ENCODE measurements at regions not wholly inside any gene's neighbourhood (a gene's known extent, or its start where the extent isn't known, plus 50 kb on each side); places are given as distances from the start of the nearest gene placed in this dataset.

DNA sequence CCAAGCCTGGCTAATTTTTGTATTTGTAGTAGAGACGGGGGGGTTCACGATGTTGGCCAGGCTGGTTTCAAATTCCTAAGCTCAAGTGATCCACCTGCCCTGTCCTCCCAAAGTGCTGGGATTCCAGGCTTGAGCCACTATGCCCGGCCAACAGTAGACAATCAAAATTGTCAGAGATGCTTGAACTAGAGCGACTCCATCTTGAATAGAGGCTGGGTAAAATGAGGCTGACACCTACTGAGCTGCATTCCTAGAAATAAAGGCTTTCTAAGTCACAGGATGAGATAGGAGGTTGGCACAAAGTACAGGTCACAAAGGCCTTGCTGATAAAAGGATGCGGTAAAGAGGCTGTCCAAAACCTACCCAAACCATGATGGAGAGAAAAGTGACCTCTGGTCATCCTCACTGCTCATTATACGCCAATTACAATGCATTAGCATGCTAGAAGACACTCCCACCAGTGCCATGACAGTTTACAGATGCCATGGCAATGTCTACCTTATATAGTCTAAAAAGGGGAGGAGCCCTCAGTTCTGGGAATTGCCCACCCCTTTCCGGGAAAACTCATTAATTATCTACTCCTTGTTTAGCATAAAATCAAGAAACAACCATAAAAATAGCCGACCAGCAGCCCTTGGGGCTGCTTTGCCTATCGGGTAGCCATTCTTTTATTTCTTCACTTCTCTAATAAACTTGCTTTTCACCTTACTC is 134.5 kb downstream of the BAMBI start:
- no peak for DNase-seq (ENCODE audit: low read depth)

DNA sequence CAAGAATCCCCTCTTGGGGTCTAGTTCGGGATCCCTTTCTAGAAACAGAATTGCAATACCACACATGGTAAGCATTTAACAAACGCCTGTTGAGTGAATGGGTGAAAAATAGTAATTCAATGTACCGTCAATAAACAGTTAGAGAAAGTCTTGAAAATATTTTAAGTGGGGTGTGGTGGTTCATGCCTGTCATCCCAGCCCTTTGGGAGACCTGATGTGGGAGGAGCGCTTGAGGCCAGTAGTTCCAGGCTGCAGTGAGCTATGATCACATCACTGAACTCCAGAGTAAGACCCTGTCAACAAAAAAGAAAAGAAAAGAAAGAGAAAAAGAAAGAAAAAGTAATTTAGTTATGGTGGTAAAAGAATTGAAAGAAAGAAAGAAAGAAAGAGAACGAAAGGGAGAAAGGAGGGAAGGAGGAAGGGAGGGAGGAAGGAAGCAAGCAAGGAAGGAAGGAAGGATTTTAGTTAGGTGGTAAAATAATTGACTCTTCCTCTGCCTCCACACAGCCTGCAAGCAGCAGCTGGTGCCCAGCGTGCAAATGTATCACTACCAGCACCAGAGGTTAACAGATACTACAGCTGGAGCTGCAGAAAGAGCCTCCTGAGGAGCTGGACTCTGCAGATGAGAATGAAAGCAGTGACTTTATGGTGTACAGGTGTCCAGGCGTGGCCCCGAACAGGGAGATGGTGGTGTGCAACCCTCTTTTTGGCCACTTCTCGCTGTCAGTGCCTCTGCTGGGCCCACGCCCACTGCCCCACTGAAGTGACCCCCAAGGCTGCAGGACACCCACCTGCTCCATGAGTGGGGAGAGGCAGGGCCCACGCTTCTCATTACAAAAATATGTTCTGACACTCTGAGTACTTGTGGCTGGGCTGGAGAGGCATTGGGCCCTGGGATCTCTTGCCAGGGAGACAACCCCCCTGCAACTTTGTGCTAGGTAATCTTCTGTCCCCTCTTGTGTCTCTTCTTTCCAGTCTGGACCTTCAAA is 135.4 kb downstream of the BAMBI start:
- no peak for DNase-seq (ENCODE audit: low read depth)

GRCh38 chr10:28815681-28816080 is 138.4 kb downstream of the BAMBI start:
- no peak for DNase-seq (ENCODE audit: low read depth)

DNA sequence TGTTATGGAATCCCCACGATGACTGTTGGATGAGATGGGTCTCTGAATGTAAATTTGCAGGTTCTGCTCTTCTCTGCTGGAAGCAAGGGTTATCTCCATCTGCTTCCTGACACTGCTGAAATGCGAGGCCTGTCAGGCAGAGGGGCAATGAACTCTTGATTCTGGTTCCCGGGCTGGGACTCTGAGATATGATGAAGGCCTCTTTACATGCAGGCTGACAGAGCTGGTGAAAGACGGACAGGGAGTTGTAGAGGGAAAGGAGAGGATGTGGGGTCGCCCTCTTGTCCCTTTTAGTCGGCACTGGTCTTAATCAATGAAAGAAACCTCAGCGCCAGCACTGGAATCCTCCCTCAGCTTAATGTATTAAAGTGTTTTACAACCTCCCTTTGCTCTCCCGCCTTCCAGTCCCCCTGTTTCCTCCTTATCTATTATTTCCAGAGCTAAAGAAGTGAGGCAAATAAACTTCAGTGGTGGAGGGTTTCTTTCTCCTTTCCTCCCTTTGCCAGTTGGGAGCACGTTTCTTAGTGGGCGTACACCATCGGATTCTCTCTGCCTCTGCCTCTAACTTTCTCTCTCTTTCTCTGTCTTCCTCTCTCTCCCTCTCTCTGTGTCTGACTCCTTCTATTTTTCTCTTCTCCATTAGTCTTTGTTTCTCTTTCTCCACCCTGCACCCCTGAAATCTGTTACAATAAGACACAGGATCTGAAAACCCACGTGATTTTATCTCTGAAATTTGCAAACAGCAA is 145.6 kb downstream of the BAMBI start:
- no peak for DNase-seq (ENCODE audit: low read depth)

- no peak for DNase-seq (ENCODE audit: low read depth)
These were observed 146.3 kb downstream of the BAMBI start for GRCh38 chr10:28823501-28824075.

DNA sequence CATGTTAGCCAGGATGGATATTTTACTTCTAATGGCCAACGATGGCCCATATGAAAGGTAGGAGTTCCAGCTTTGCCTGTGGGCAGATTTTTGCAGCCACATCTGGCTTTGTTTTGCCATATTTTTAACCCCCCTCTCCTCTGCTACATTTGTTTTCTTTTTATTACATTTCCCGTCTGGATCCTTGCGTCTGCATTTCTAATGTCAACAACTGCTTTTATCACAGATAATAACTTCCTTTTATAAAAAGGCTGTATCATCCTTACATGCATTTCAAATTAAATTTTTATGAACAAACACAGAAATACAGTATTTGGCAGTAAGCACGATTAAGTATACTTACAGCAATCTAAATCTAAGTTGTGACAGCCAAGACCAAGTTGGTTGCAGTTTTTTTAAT is 156.0 kb downstream of the BAMBI start:
- DNase-seq (ENCODE audit: low read depth): no peak

DNA sequence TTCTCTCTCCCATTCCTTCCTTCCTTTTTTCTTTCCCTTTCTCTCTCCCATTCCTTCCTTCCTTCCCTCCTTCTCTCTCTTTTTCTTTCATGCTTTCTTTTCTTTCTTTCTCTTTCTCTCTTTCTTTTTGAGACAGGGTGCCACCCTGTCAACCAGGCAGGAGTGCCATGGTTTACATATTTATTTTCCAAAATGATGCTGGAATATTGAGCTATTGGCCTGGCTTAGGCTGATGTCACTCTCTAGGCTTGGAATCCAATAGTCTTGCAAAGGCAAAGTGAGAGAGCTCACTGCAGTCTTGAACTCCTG is 159.1 kb downstream of the BAMBI start:
- DNase-seq (ENCODE audit: low read depth): no peak

- DNase-seq (ENCODE audit: low read depth): no peak
These were observed 160.5 kb downstream of the BAMBI start for GRCh38 chr10:28837613-28838390.

DNA sequence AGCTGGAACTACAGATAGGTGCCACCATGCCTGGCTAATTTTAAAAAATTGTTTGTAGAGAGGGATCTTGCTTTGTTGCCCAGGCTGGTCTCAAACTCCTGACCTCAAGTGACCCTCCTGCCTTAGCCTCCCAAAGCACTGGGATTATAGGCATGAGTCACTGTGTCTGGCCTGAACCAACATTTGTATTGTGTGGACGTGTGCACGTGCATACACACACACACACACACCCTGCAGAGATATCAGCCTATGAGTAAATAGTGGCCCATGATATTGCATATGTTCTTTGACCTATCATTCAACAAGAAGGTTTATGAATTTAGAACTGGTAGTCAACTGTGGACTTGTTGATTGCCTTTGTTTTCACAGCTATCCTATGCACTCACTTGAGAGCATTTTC is 161.6 kb downstream of the BAMBI start:
- DNase-seq (ENCODE audit: low read depth): no peak

DNA sequence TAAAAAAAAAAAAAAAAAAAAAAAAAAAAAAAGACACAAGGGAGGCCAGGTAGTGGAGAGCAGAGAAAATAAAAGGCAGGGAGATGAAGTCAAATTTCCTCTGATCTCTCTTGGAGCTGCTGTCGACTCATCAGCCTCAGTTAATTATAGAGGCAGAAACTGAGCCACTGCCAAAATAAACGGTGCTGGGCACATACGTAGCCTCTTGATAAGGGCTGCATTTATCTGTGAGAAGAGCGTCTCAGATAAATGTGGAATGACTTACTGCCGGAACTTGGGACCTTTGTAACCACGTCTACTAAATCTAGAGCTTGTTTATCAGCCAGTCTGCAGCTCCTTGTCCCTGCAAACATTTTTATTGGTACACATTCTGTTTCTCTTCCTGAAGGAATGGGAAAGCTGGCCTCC is 162.3 kb downstream of the BAMBI start:
- no peak for DNase-seq (ENCODE audit: low read depth)

GRCh38 chr10:28840202-28840601 is 162.9 kb downstream of the BAMBI start:
- no peak for DNase-seq (ENCODE audit: low read depth)

DNA sequence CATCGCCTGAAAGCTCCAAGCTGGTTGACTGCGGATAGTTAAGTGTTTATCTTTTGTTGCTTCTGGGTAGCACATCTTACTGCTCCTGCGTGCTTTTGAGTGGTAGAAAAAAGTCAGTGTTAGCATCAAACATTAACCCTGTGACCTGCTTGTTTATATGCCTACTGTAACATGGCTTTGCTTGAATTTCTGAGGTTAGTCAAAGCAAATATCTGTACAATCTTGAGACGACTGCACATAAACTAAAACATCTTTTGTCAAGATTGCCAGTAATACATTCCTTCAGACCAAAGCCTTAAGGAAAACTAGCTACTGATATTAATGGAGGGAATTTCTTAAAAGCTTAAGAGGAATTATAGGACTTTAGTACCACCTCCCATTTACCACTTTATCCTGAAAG is 163.7 kb downstream of the BAMBI start:
- DNase-seq (ENCODE audit: low read depth): no peak

- no peak for DNase-seq (ENCODE audit: low read depth)
These were observed 164.3 kb downstream of the BAMBI start for GRCh38 chr10:28841625-28842024.

- DNase-seq (ENCODE audit: low read depth): no peak
These were observed 165.0 kb downstream of the BAMBI start for GRCh38 chr10:28842321-28842720.

- no peak for DNase-seq (ENCODE audit: low read depth)
These were observed 167.8 kb downstream of the BAMBI start for GRCh38 chr10:28845009-28845682.

DNA sequence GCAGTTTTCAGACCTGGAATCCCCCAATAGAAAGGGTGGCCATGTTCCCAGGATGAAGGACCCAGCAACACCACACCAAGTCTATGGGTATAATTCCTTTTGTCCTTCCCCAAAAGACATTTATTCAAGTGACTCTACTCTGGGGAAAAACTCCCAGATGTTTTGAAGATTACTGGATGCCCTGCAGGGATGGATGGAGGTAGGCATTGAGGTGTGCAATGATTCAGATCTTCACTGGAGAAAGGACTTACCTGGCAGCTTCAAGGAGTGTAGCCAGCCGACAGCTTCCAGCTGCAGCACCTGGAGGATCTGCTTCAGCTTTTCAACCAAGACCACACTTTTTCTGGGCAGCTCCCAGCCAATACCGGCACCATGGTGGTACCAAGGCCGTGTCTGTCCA is 172.0 kb downstream of the BAMBI start:
- DNase-seq (ENCODE audit: low read depth): no peak

DNA sequence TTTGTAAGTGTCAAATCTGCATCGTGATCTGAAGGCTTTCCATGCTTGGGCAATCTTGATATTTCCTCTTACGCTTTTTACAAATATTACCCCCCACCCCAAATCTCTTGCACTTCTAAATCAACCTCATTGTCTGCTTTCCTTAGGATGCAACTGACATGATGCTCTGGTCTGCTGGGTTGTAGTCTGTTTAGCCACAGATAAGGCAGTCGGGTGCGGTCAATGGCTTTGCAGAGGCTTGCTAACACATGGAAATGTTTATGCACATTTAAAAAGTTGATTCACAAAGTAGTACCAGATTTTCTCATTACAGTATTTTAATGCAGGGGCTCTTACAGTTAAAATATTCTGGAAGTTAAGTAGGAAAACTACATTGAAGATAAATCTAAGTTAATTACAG is 172.5 kb downstream of the BAMBI start:
- DNase-seq (ENCODE audit: low read depth): no peak

GRCh38 chr10:28850784-28851183 is 173.5 kb downstream of the BAMBI start:
- no peak for DNase-seq (ENCODE audit: low read depth)

GRCh38 chr10:28853195-28853594 is 175.9 kb downstream of the BAMBI start:
- DNase-seq (ENCODE audit: low read depth): no peak

DNA sequence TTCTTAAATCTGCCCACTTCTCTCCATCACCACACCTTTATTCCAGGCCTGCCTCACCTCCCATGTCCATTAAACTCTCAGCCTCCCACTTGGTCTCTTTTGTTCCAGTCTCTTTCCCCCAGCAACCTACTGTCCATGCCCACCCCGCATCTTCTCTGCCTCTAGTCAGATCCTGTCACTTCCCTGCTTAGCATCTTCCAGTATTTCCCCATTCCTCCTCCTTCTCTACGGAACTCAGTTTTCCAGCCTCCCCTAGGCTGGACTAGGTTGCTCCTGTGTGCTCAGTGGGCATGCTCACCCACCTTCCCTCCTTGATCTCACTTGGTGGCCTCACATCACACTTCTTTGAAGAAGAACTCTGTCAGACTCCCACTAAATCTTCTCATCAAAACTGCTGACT is 179.8 kb downstream of the BAMBI start:
- DNase-seq (ENCODE audit: low read depth): no peak

- DNase-seq (ENCODE audit: low read depth): no peak
These were observed 181.3 kb downstream of the BAMBI start for GRCh38 chr10:28858646-28859045.

Measured in stimulated activated CD8-positive, alpha-beta memory T cell treated with anti-CD3 and anti-CD28 coated beads, Interleukin-4, amount 100 ng/mL, for 24 hours (primary cell).